ENCODE measurements at regions not wholly inside any gene's neighbourhood (a gene's known extent, or its start where the extent isn't known, plus 50 kb on each side); places are given as distances from the start of the nearest gene placed in this dataset.

GRCh38 chr1:2967329-2967725 is 53.9 kb upstream of the ACTRT2 start:
- TF ChIP-seq CTCF (IDR thresholded peaks at IDR 0.05; ENCODE audit: low read length) (no peak), EZH2 (IDR thresholded peaks at IDR 0.05; ENCODE audit: borderline replicate concordance, low read length) (no peak)

All from OCI-LY1 (cell line).